ENCODE measurements at regions not wholly inside any gene's neighbourhood (a gene's known extent, or its start where the extent isn't known, plus 50 kb on each side); places are given as distances from the start of the nearest gene placed in this dataset.

GRCh38 chr6:96682017-96682416, 119.1 kb downstream of the FHL5 start:
- TF ChIP-seq POLR2A (IDR thresholded peaks at IDR 0.05; ENCODE audit: low read depth, low read length) (no peak), CTCF (IDR thresholded peaks at IDR 0.05; ENCODE audit: extremely low read depth in 1 of 2, insufficient read depth in 1 of 2, low read depth in 1 of 2, low read length in 2 of 2) (no peak), GATA2 (IDR thresholded peaks at IDR 0.05; ENCODE audit: insufficient read depth, insufficient read length, low read depth, low read length) (no peak)

Measured in endothelial cell of umbilical vein (primary cell).